Endodermal cell (in vitro differentiated cells): ENCODE measurements at regions not wholly inside any gene's neighbourhood (a gene's known extent, or its start where the extent isn't known, plus 50 kb on each side); places are given as distances from the start of the nearest gene placed in this dataset.

ENCODE experiments used
- DNase-seq: peaks from one replicate; pipeline ENCODE4 v3.0.0-alpha.2; 2017
- H3K27ac ChIP-seq: 2 replicates; pipeline ENCODE4 v1.5.1; 2013; ENCODE audit warnings: mild to moderate bottlenecking, low read depth, low read length, moderate library complexity
- H3K27me3 ChIP-seq: 2 replicates; pipeline ENCODE4 v1.6.1; 2013; ENCODE audit warnings: mild to moderate bottlenecking, low read length, moderate library complexity; ENCODE audit not compliant: insufficient read depth, control insufficient read depth, poor library complexity, severe bottlenecking
- H3K36me3 ChIP-seq: 2 replicates; pipeline ENCODE4 v1.7.0; 2013; ENCODE audit warnings: mild to moderate bottlenecking, low read length, moderate library complexity; ENCODE audit not compliant: control insufficient read depth, insufficient read depth
- H3K4me1 ChIP-seq: one replicate; pipeline ENCODE4 v1.7.0; 2013; ENCODE audit warnings: low read length; ENCODE audit not compliant: control insufficient read depth, insufficient read depth
- H3K4me3 ChIP-seq: 2 replicates; pipeline ENCODE4 v1.5.1; 2013; ENCODE audit warnings: mild to moderate bottlenecking, low read length, moderate library complexity
- H3K9ac ChIP-seq: 2 replicates; pipeline ENCODE4 v1.6.1; 2013; ENCODE audit warnings: mild to moderate bottlenecking, low read length, moderate library complexity; ENCODE audit not compliant: poor library complexity, severe bottlenecking; ENCODE audit errors: extremely low read depth
- H3K9me3 ChIP-seq: 2 replicates; pipeline ENCODE4 v1.6.1; 2013; ENCODE audit warnings: mild to moderate bottlenecking, low read length, moderate library complexity; ENCODE audit not compliant: control insufficient read depth
- H3K27ac Mint-ChIP-seq: 2 replicates; pipeline ENCODE4 v1.8.0; 2020; ENCODE audit warnings: mixed read lengths
- H3K27me3 Mint-ChIP-seq: 2 replicates; pipeline ENCODE4 v1.8.0; 2021; ENCODE audit warnings: mild to moderate bottlenecking, mixed read lengths; ENCODE audit not compliant: insufficient read depth
- H3K36me3 Mint-ChIP-seq: 2 replicates; pipeline ENCODE4 v1.8.0; 2020; ENCODE audit warnings: low read depth, mixed read lengths
- H3K4me1 Mint-ChIP-seq: 2 replicates; pipeline ENCODE4 v1.8.0; 2020; ENCODE audit warnings: mixed read lengths
- H3K4me3 Mint-ChIP-seq: 2 replicates; pipeline ENCODE4 v1.8.0; 2020; ENCODE audit warnings: mild to moderate bottlenecking, moderate library complexity, mixed read lengths
- H3K9me3 Mint-ChIP-seq: 2 replicates; pipeline ENCODE4 v1.8.0; 2020; ENCODE audit warnings: mild to moderate bottlenecking, mixed read lengths
- WGBS, 2 experiments: methylation state at CpG; one replicate each; pipeline versions ENCODE4 v1.1.5 to v1.1.7; 2013; ENCODE audit warnings: missing lambda C conversion rate in 2 of 2, mixed read lengths in 1 of 2; ENCODE audit not compliant: insufficient coverage in 1 of 2, insufficient read length in 1 of 2; 5-methylcytosine and 5-hydroxymethylcytosine counted together
- TF ChIP-seq, protein P1 (sequence below): fragments of 200-600 bp; sonication (generic); conservative IDR thresholded peaks from 2 replicates; pipeline ENCODE4 v1.5.0; 2021; ENCODE audit warnings: antibody characterized with exemption, mild to moderate bottlenecking

DNA sequence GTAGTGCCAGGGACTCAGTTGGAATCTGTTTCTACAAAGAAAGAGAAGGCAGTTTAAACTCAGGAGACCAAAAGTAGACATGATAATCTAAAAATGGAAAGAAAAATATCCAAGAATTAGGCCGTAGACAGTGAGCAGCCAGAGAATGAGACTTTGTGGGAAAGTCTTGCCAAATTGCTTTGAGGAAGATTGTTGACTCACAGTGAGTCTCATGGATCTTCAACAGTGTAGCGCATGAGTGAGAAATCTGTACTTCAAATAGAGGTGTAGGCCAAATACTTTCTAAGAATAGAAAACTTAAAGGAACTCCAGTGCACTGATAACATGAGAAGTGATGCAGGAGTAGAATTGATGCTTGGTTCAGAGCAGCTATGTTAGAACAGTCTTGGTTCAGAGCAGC, 284.5 kb downstream of the HTR1B start:
- H3K27ac Mint-ChIP-seq = no peak overlapping the region
- no peaks in the 10 kb centered on the region for H3K4me1 Mint-ChIP-seq
- H3K4me3 Mint-ChIP-seq = no peak overlapping the region
- 89 to 91% methylated on average over 2 of the region's 2 CpGs for WGBS, 2 experiments
- H3K9me3 Mint-ChIP-seq = no peaks in the 10 kb centered on the region
- no peak for DNase-seq
- no peaks in the 10 kb centered on the region for H3K27me3 Mint-ChIP-seq
- no peaks in the 10 kb centered on the region for H3K36me3 Mint-ChIP-seq
- Histone ChIP-seq H3K27ac (no peak overlapping the region), H3K4me3 (no peak overlapping the region), H3K27me3 (no peaks in the 10 kb centered on the region), H3K4me1 (no peaks in the 10 kb centered on the region), H3K9ac (no peak overlapping the region), H3K36me3 (no peaks in the 10 kb centered on the region), H3K9me3 (no peaks in the 10 kb centered on the region)
- TF ChIP-seq, protein P1, sequence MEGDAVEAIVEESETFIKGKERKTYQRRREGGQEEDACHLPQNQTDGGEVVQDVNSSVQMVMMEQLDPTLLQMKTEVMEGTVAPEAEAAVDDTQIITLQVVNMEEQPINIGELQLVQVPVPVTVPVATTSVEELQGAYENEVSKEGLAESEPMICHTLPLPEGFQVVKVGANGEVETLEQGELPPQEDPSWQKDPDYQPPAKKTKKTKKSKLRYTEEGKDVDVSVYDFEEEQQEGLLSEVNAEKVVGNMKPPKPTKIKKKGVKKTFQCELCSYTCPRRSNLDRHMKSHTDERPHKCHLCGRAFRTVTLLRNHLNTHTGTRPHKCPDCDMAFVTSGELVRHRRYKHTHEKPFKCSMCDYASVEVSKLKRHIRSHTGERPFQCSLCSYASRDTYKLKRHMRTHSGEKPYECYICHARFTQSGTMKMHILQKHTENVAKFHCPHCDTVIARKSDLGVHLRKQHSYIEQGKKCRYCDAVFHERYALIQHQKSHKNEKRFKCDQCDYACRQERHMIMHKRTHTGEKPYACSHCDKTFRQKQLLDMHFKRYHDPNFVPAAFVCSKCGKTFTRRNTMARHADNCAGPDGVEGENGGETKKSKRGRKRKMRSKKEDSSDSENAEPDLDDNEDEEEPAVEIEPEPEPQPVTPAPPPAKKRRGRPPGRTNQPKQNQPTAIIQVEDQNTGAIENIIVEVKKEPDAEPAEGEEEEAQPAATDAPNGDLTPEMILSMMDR = no peak

DNA sequence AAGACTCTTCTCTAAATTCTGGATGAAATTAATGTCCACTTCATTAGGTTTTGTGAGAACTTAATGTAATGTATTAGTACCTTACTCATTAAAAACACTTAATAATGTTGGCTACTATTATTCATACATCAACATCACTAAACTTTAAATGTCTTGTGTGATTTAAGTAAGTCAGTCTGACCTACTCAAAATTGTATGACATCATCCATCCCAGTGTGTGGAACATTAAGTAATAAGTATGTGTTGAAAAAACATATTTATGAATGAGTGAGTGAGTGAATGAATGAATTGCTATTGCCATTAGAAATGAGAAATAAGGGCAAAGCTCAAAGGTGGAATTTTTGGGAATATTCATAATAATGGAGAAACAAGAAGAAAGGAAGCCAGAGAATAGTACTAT, 285.8 kb downstream of the HTR1B start:
- H3K4me1 Mint-ChIP-seq = no peaks in the 10 kb centered on the region
- H3K27me3 Mint-ChIP-seq = no peaks in the 10 kb centered on the region
- Histone ChIP-seq H3K27ac (no peak overlapping the region), H3K9ac (no peak overlapping the region), H3K4me1 (no peaks in the 10 kb centered on the region), H3K36me3 (no peaks in the 10 kb centered on the region), H3K27me3 (no peaks in the 10 kb centered on the region), H3K4me3 (no peak overlapping the region), H3K9me3 (no peaks in the 10 kb centered on the region)
- TF ChIP-seq, protein P1 = no peak
- H3K4me3 Mint-ChIP-seq = no peak overlapping the region
- H3K36me3 Mint-ChIP-seq = no peaks in the 10 kb centered on the region
- no peak overlapping the region for H3K27ac Mint-ChIP-seq
- no peak for DNase-seq
- H3K9me3 Mint-ChIP-seq = no peaks in the 10 kb centered on the region

DNA sequence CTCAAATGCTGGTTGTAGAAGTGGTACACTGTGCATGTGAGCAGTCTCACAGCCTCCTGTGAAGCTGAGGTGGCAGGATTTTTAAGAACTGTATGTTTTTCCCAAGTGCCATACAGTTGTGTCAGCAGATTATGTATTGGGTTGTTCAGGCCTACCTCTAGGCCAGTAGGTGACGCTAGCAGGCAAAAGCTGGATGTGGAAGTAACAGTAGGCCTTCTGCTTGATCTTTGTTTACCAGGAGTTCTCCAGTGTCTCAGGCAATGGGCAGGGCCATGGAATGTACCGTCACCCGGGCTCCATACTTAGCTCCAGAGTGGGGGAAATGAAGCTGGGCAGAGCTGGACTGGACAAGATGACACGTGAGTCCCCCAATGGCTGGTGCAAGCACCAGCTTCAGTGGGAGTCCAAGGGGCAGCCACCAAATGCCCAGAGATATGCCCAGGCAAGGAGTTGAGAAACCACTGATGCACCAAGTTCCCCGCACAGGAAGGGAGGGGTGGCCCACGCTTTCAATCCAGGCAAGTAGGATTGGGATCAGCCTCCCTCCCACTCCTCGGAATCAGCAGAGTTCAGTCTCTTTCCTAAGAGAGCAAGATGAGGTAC, 289.7 kb downstream of the HTR1B start:
- Mint-ChIP-seq H3K4me3 (no peak overlapping the region), H3K9me3 (no peaks in the 10 kb centered on the region), H3K36me3 (no peaks in the 10 kb centered on the region), H3K27ac (peak overlapping the region; percentile 64), H3K27me3 (no peaks in the 10 kb centered on the region), H3K4me1 (no peaks in the 10 kb centered on the region)
- no peak overlapping the region for H3K27ac ChIP-seq
- WGBS, 2 experiments = 70 to 73% methylated on average over 6 to 7 of the region's 7 CpGs
- no peaks in the 10 kb centered on the region for H3K9me3 ChIP-seq
- H3K9ac ChIP-seq = no peak overlapping the region
- TF ChIP-seq, protein P1 = peak; percentile 86
- H3K36me3 ChIP-seq = no peaks in the 10 kb centered on the region
- no peaks in the 10 kb centered on the region for H3K27me3 ChIP-seq
- no peak overlapping the region for H3K4me3 ChIP-seq
- no peaks in the 10 kb centered on the region for H3K4me1 ChIP-seq
- DNase-seq = peak; percentile 81
